PFSK-1 (cell line): ENCODE measurements at regions not wholly inside any gene's neighbourhood (a gene's known extent, or its start where the extent isn't known, plus 50 kb on each side); places are given as distances from the start of the nearest gene placed in this dataset.

Experiments used
- FOXP2 ChIP-seq: optimal IDR thresholded peaks from 2 replicates; pipeline ENCODE3; 2011; ENCODE audit warnings: borderline replicate concordance, control low read depth, inconsistent platforms; ENCODE audit not compliant: insufficient read depth; ENCODE audit errors: extremely low read length, extremely low read depth
- POLR2AphosphoS5 ChIP-seq: IDR thresholded peaks from 2 replicates; pipeline ENCODE4 v1.6.1; 2012; ENCODE audit warnings: low read depth, mild to moderate bottlenecking, control low read depth, low read length, moderate library complexity
- SIN3A ChIP-seq: IDR thresholded peaks from 2 replicates; pipeline ENCODE4 v1.6.1; 2012; ENCODE audit warnings: mild to moderate bottlenecking, low read length, moderate library complexity, borderline replicate concordance; ENCODE audit not compliant: insufficient read depth
- TAF1 ChIP-seq: IDR thresholded peaks from 2 replicates; pipeline ENCODE4 v1.6.1; 2012; ENCODE audit warnings: low read length, control low read depth, borderline replicate concordance; ENCODE audit not compliant: insufficient read depth
- TF ChIP-seq, protein P1 (sequence below), 2 experiments: IDR thresholded peaks; 2 replicates each; pipeline versions ENCODE4 v1.6.1 to v1.8.0; 2011 to 2012; ENCODE audit warnings: low read depth in 2 of 2, low read length in 2 of 2, control low read depth in 1 of 2, inconsistent platforms in 1 of 2, mild to moderate bottlenecking in 1 of 2, moderate library complexity in 1 of 2; ENCODE audit not compliant: insufficient read depth in 1 of 2

DNA sequence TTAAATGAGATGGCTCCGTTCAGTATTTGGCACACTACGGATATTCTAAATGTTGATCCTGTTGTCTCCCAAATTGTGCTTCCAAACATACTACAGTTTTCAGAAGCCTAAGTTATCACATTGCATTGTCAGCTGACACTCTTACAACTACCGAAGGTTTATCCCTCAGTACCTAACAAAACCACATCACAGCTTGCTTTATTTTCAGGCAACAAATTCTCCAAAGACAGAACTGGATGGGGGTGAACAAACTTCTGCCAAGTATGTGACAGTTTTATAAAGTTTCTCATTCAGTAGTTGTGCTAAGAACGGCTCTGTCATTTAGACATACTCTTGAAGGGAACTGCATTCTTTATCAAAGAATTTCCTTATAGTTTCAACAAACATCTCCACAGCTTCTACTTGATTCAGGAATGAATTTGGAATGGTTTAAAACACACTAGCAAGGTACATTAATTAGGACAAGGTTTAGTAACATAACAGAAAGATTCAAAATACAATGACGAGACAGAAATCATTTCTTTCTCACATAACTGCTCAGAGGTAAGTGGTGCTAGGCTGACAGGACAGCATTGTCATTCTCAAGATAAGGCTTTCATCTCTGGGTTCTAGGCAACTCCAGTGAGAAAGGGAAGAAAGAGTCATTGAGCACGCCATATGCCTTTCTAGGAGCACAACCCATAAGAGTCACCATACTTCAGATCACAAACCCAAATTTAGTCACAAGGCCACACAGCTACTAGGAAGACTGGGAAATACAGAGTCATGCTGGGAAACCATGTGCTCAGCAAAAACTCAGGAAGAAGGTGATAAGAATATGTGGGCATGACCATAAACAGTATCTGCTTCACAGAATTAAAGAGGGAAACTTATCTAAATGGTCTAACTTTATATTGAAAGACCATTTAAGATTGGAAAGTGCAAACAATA is 100.7 kb downstream of the DUSP6 start:
- TF ChIP-seq FOXP2 (no peak), SIN3A (no peak), POLR2AphosphoS5 (no peak), TAF1 (no peak)
- TF ChIP-seq, protein P1, sequence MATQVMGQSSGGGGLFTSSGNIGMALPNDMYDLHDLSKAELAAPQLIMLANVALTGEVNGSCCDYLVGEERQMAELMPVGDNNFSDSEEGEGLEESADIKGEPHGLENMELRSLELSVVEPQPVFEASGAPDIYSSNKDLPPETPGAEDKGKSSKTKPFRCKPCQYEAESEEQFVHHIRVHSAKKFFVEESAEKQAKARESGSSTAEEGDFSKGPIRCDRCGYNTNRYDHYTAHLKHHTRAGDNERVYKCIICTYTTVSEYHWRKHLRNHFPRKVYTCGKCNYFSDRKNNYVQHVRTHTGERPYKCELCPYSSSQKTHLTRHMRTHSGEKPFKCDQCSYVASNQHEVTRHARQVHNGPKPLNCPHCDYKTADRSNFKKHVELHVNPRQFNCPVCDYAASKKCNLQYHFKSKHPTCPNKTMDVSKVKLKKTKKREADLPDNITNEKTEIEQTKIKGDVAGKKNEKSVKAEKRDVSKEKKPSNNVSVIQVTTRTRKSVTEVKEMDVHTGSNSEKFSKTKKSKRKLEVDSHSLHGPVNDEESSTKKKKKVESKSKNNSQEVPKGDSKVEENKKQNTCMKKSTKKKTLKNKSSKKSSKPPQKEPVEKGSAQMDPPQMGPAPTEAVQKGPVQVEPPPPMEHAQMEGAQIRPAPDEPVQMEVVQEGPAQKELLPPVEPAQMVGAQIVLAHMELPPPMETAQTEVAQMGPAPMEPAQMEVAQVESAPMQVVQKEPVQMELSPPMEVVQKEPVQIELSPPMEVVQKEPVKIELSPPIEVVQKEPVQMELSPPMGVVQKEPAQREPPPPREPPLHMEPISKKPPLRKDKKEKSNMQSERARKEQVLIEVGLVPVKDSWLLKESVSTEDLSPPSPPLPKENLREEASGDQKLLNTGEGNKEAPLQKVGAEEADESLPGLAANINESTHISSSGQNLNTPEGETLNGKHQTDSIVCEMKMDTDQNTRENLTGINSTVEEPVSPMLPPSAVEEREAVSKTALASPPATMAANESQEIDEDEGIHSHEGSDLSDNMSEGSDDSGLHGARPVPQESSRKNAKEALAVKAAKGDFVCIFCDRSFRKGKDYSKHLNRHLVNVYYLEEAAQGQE (IDR thresholded peaks at IDR 0.05; ENCODE audit: insufficient read depth in 1 of 2, low read depth in 2 of 2, low read length in 2 of 2): no peak

DNA sequence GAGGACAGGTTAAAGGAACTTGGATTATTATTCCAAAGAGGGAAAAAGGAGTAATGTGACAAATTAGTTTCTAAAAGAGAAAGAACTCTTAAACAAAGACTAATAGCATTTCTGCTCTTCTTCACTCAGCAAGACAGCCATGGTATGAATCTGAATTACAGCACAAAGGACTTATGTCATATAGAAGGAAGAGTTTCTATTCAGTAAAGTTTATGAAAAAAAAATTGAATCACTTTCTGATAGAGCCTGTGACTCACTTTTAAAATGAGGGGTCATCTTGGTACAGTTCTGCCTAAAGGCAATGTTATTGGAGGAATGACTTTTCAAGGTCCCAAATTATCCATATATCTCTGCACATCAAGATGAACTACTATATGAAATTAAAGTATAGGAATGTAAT is 101.7 kb downstream of the DUSP6 start:
- TF ChIP-seq SIN3A: no peak
- no peak for TF ChIP-seq TAF1
- no peak for TF ChIP-seq FOXP2
- TF ChIP-seq, protein P1 (IDR thresholded peaks at IDR 0.05; ENCODE audit: insufficient read depth in 1 of 2, low read depth in 2 of 2, low read length in 2 of 2): no peak
- no peak for TF ChIP-seq POLR2AphosphoS5

- TF ChIP-seq POLR2AphosphoS5: no peak
- TF ChIP-seq, protein P1 (IDR thresholded peaks at IDR 0.05; ENCODE audit: insufficient read depth in 1 of 2, low read depth in 2 of 2, low read length in 2 of 2): no peak
- TF ChIP-seq TAF1: no peak
- no peak for TF ChIP-seq FOXP2
- no peak for TF ChIP-seq SIN3A
Measured at GRCh38 chr12:89250213-89250612, 102.1 kb downstream of the DUSP6 start.

- TF ChIP-seq, protein P1 (IDR thresholded peaks at IDR 0.05; ENCODE audit: insufficient read depth in 1 of 2, low read depth in 2 of 2, low read length in 2 of 2): no peak
Measured at GRCh38 chr12:89247967-89248366, 104.3 kb downstream of the DUSP6 start.
